ENCODE measurements at regions not wholly inside any gene's neighbourhood (a gene's known extent, or its start where the extent isn't known, plus 50 kb on each side); places are given as distances from the start of the nearest gene placed in this dataset.

DNA sequence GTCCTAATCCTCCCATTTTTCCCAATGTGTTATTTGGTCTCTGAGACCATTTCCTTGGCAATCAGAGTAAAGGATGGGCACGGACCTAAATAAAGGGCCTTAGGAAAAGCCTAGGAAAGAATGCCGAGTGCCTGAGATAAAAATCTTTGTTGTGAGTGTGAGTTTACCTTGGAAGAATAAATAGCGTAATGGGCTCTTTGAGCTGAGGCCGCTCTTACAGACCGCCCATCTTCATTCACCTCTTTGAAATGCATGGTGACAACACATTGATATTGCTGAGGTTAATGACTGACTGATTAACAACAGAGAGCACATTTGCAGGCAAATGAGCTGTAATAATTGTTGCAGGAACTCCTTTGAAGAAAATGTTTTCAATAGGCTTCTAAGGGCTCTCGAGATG is 1967.1 kb upstream of the WWC1 start:
- WGBS, 2 experiments (ENCODE audit: insufficient coverage in 1 of 2, insufficient read length in 1 of 2) = 17 to 27% methylated on average over 6 of the region's 6 CpGs
- H3K27me3 Mint-ChIP-seq (ENCODE audit: insufficient read depth) = peaks cover 13% of the 10 kb centered on the region
- H3K9me3 Mint-ChIP-seq = no peaks in the 10 kb centered on the region
- H3K27me3 ChIP-seq (ENCODE audit: control insufficient read depth, insufficient read depth, low read length, poor library complexity, severe bottlenecking) = no peaks in the 10 kb centered on the region
- H3K9me3 ChIP-seq (ENCODE audit: control insufficient read depth, low read length) = no peaks in the 10 kb centered on the region
- peak overlapping the region; percentile 34 for H3K4me3 Mint-ChIP-seq
- peaks cover 48% of the 10 kb centered on the region for H3K4me1 Mint-ChIP-seq
- peaks cover 6% of the 10 kb centered on the region for H3K4me1 ChIP-seq (ENCODE audit: control insufficient read depth, insufficient read depth, low read length)
- no peak overlapping the region for H3K27ac Mint-ChIP-seq
- no peaks in the 10 kb centered on the region for H3K36me3 Mint-ChIP-seq (ENCODE audit: low read depth)
- no peak overlapping the region for H3K9ac ChIP-seq (ENCODE audit: extremely low read depth, low read length, poor library complexity, severe bottlenecking)
- DNase-seq = no peak
- H3K4me3 ChIP-seq (ENCODE audit: low read length) = no peak overlapping the region
- H3K27ac ChIP-seq (ENCODE audit: low read depth, low read length) = no peak overlapping the region
- TF ChIP-seq, protein P1, sequence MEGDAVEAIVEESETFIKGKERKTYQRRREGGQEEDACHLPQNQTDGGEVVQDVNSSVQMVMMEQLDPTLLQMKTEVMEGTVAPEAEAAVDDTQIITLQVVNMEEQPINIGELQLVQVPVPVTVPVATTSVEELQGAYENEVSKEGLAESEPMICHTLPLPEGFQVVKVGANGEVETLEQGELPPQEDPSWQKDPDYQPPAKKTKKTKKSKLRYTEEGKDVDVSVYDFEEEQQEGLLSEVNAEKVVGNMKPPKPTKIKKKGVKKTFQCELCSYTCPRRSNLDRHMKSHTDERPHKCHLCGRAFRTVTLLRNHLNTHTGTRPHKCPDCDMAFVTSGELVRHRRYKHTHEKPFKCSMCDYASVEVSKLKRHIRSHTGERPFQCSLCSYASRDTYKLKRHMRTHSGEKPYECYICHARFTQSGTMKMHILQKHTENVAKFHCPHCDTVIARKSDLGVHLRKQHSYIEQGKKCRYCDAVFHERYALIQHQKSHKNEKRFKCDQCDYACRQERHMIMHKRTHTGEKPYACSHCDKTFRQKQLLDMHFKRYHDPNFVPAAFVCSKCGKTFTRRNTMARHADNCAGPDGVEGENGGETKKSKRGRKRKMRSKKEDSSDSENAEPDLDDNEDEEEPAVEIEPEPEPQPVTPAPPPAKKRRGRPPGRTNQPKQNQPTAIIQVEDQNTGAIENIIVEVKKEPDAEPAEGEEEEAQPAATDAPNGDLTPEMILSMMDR (conservative IDR thresholded peaks at IDR 0.05) = no peak
- H3K36me3 ChIP-seq (ENCODE audit: control insufficient read depth, insufficient read depth, low read length) = no peaks in the 10 kb centered on the region

DNA sequence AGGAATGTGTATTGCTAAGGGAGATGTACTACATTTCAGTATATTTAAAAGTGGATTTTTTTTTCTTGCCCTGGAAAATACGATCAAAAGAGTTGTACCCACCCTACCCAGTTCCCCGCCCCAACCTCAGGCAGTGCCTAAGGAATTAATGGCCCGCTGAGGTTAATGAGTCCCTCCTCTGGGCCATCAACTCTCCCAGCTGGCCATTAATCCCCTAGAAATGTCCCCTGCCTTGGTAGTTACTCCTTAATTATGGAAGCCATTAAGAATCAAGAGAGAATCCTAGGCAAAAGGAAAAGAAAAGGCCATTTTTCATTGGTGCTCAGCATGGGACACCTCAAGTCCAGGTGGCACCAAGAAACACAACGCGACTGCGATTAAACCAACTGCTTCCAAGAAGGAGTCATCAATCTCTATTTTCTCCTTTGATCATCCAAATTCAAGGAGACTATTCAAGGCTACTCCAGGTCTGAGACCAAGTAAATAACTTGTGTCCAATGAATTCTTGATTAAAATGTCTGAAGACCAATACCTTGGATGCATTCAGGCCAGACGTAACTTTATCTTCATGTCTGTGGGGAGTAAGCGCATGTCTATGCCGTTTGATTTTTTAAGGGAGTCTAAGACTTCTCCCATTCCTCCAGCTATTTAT is 1962.2 kb upstream of the WWC1 start:
- H3K9ac ChIP-seq (ENCODE audit: extremely low read depth, low read length, poor library complexity, severe bottlenecking) = no peak overlapping the region
- no peak for DNase-seq
- no peak overlapping the region for H3K27ac ChIP-seq (ENCODE audit: low read depth, low read length)
- Mint-ChIP-seq H3K4me3 (no peak overlapping the region), H3K9me3 (no peaks in the 10 kb centered on the region), H3K27me3 (ENCODE audit: insufficient read depth) (peaks cover 8% of the 10 kb centered on the region), H3K27ac (no peak overlapping the region), H3K4me1 (peaks cover 49% of the 10 kb centered on the region), H3K36me3 (ENCODE audit: low read depth) (no peaks in the 10 kb centered on the region)
- no peaks in the 10 kb centered on the region for H3K9me3 ChIP-seq (ENCODE audit: control insufficient read depth, low read length)
- no peaks in the 10 kb centered on the region for H3K27me3 ChIP-seq (ENCODE audit: control insufficient read depth, insufficient read depth, low read length, poor library complexity, severe bottlenecking)
- H3K36me3 ChIP-seq (ENCODE audit: control insufficient read depth, insufficient read depth, low read length) = no peaks in the 10 kb centered on the region
- no peak overlapping the region for H3K4me3 ChIP-seq (ENCODE audit: low read length)
- WGBS, 2 experiments (ENCODE audit: insufficient coverage in 1 of 2, insufficient read length in 1 of 2) = 84 to 88% methylated on average over 3 to 9 of the region's 9 CpGs
- TF ChIP-seq, protein P1 (conservative IDR thresholded peaks at IDR 0.05) = no peak
- H3K4me1 ChIP-seq (ENCODE audit: control insufficient read depth, insufficient read depth, low read length) = peaks cover 10% of the 10 kb centered on the region

DNA sequence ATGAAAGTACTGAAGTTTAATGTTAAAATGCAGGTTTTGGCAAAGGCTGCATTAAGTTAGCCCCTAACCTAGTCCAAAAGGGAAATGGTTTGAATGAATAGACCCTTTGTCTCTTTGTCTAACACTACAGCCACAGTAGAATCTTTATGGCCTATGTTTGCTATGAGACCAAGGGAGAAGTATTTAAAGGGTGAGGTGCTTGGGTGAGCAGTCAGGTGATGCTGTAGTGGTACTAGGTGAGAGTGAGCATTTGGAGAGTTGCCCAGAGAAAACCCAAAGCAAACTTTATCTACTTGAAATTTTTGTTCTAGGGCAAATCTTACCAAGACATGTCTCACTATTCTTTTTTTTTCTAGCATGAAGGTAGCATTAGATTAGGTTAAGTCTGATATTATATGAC is 1961.4 kb upstream of the WWC1 start:
- Histone ChIP-seq H3K27ac (ENCODE audit: low read depth, low read length) (no peak overlapping the region), H3K27me3 (ENCODE audit: control insufficient read depth, insufficient read depth, low read length, poor library complexity, severe bottlenecking) (no peaks in the 10 kb centered on the region), H3K9me3 (ENCODE audit: control insufficient read depth, low read length) (no peaks in the 10 kb centered on the region), H3K4me1 (ENCODE audit: control insufficient read depth, insufficient read depth, low read length) (peaks cover 7% of the 10 kb centered on the region), H3K9ac (ENCODE audit: extremely low read depth, low read length, poor library complexity, severe bottlenecking) (no peak overlapping the region), H3K4me3 (ENCODE audit: low read length) (no peak overlapping the region), H3K36me3 (ENCODE audit: control insufficient read depth, insufficient read depth, low read length) (no peaks in the 10 kb centered on the region)
- H3K4me1 Mint-ChIP-seq = peaks cover 42% of the 10 kb centered on the region
- H3K27me3 Mint-ChIP-seq (ENCODE audit: insufficient read depth) = peaks cover 6% of the 10 kb centered on the region
- no peaks in the 10 kb centered on the region for H3K9me3 Mint-ChIP-seq
- TF ChIP-seq, protein P1 (conservative IDR thresholded peaks at IDR 0.05) = no peak
- H3K4me3 Mint-ChIP-seq = no peak overlapping the region
- no peak for DNase-seq
- no peak overlapping the region for H3K27ac Mint-ChIP-seq
- H3K36me3 Mint-ChIP-seq (ENCODE audit: low read depth) = no peaks in the 10 kb centered on the region

All from endodermal cell (in vitro differentiated cells).